GM21360 (cell line): ENCODE measurements at regions not wholly inside any gene's neighbourhood (a gene's known extent, or its start where the extent isn't known, plus 50 kb on each side); places are given as distances from the start of the nearest gene placed in this dataset.

Experiments
- ATAC-seq: cut with Tn5 transposase; IDR thresholded peaks from one replicate; pipeline ENCODE4 v1.9.1; 2021; ENCODE audit warnings: mild to moderate bottlenecking, moderate library complexity; ENCODE audit not compliant: unreplicated experiment

DNA sequence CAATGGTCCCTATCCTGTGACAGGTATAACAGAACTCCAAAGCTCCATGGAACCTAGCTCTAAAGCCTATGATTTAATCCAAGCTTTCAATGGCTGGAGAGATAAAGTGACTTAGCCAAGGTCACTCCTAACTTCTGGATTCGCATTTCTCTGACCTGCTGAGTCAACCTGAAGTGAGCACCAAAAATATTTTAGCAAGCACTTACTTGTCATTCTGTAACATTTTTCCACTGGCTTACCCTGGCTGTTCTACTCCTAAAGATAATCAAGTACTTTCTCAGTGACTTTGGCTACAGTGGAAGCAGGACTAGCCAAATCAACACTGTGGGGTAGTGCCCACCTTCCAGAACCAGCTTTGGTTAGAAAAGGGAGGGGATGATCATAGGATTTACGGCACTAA lies 188.3 kb downstream of the OGFRL1 start:
- ATAC-seq = no peak

DNA sequence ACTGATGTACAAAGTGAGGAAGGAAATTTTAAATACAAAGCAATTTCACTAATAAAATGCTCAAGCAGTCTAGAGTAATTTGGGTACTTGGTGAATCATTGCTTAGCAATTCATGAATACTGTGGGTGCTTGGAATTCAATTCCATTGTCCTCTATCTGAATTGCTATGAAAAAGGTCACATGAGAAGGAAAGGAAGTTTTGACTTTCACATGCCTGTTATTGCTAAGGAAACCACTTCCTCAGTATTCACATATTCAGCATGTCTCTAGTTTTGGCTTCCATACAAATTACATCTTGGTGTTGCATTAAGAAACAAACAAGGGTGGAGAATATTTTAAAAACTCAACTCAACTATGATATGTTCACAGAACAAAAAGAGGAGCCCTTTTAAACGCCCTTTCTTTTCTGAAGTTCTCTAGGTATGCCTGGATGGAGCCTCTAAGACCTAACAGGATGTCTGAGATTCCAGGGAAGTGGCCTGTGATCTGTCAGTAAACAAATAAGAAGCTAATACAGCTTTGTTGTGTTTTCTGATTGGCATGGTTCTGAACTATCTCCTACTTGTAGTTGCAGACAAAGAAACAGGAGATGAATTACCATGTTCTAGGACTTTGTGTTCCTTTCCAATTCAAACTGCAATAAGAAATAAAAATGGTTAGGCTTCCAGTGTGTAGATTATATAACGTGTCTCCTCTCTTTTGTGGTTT lies 190.4 kb downstream of the OGFRL1 start:
- no peak for ATAC-seq

GRCh38 chr6:71480577-71480976 lies 192.0 kb downstream of the OGFRL1 start:
- no peak for ATAC-seq

GRCh38 chr6:71481011-71481410 lies 192.4 kb downstream of the OGFRL1 start:
- no peak for ATAC-seq

DNA sequence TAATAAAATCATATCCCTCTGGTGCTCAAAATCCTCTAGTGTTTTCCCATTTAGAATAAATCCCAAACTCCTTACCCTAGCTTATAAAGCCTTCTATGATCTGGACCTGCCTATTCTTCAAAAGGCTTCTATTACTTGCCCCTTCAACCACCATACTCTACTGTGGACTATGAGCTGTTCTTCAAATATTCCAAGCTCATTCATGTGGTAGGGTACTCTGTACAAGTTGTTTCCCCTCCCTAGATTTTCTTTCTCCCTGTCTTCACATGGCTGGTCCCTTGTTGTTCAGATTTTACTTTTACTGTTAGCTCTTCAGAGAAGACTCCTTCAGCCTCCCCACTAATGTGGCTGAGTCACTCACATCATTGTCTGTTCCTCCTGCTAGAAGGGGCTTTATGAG lies 193.2 kb downstream of the OGFRL1 start:
- ATAC-seq = no peak

- ATAC-seq = no peak
Observed at GRCh38 chr6:71482742-71483141, 194.1 kb downstream of the OGFRL1 start.

DNA sequence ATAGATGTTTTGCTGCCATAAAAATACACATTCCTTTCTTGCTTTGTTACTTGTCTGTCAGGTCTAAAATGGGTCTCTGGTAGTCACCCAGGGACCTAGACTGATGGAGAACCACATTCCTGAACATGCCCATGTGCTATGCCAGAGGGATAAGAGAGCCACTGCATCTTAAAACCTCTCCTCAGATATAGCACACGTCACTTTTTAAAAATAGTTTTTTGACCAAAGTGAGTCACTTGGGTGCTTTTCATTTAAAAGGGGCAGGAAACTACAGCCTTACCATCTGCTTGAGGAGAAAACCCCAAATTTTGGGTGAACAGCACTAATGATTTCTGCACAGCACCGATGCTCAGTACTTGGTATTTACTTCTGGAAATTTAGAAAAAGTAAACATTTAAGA lies 197.8 kb downstream of the OGFRL1 start:
- ATAC-seq = peak; percentile 45

DNA sequence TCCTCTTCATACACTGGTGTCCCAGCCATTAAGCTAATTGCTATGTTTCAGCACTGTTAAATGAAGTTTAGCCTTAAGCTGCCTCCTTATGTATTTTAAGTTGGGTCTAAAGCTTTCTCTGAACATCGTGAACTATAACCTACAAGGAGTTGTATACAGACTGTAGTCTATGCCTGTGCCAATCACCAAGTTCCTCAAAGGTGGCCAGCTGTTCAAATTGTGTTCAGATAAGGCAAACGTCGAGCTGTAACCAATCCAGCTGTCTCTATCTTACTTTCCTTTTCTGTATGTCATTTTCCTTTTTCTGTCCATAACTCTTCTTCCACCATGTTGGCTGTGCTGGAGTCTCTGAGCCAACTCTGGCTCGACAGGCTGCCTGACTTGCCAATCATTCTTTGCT lies 199.6 kb downstream of the OGFRL1 start:
- no peak for ATAC-seq

- no peak for ATAC-seq
Observed at GRCh38 chr6:71489736-71490135, 201.1 kb downstream of the OGFRL1 start.

GRCh38 chr6:71490876-71491275 lies 202.3 kb downstream of the OGFRL1 start:
- no peak for ATAC-seq

- ATAC-seq = no peak
Observed at GRCh38 chr6:71491844-71492243, 203.2 kb downstream of the OGFRL1 start.

GRCh38 chr6:71492668-71493067 lies 204.1 kb downstream of the OGFRL1 start:
- no peak for ATAC-seq

GRCh38 chr6:71496018-71496721 lies 207.6 kb downstream of the OGFRL1 start:
- peak; percentile 100 for ATAC-seq

GRCh38 chr6:71496722-71497033 lies 208.1 kb downstream of the OGFRL1 start:
- no peak for ATAC-seq

DNA sequence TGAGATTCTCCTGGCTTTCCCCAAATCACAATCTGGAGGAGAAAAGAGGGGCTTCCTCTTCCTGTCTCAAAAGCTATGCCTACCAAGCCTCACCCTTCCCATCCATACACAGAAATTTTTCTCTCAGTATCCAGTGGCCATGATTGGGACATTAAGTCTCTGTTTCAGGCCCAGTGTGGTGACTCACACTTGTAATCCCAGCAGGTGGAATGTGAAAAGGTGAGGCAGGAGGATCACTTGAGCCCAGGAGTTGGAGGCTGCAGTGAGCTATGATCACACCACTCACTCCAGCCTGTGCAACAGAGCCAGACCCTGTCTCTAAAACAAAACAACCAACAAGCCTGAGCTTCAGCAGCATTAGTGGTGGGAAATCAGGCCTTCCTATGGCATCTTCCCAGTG lies 210.0 kb downstream of the OGFRL1 start:
- no peak for ATAC-seq

GRCh38 chr6:71499667-71500066 lies 211.1 kb downstream of the OGFRL1 start:
- ATAC-seq = no peak

DNA sequence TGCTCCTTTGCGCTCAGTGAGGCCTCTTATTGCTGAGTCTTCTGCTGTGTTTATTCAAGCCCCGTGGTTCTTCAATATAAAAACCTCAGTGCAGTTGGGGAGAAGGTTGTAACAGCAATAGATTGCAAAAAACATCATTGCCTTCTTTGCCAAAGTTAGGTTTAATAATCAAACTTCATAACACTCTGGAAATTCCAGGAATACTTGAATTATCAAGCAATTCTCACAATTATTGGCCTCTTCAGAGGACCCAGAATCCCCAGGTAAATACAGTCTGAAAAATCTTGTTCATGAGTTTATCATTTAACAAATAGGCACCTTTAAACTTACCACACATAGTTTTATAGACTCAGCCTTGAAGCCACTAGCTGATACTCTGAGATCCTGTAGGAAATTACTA lies 213.6 kb downstream of the OGFRL1 start:
- ATAC-seq = no peak

- ATAC-seq = no peak
Observed at GRCh38 chr6:71502956-71503355, 214.3 kb downstream of the OGFRL1 start.

DNA sequence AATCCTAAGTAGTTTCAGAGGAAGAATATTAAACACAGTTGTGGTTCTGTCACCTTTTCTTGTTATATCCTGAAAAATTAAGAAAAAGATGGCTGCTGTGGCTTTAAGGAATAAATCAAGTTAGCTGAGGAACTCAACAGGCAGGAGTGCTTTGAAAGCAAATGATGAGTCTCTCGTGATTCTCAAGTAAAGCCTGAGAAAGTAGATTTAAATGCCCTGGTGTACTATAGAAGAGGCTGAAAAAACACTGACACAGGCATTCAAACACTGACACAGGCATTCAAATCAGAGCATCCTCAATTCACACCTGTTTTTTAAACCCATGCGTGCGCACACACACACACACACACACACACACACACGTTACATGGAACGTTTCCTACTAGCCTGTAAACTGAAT lies 218.6 kb downstream of the OGFRL1 start:
- ATAC-seq = no peak

- no peak for ATAC-seq
Observed at GRCh38 chr6:71509191-71510005, 220.8 kb downstream of the OGFRL1 start.

- ATAC-seq = peak; percentile 65
Observed at GRCh38 chr6:71510057-71510713, 221.6 kb downstream of the OGFRL1 start.
